Effector memory CD4-positive, alpha-beta T cell (primary cell): ENCODE measurements at regions not wholly inside any gene's neighbourhood (a gene's known extent, or its start where the extent isn't known, plus 50 kb on each side); places are given as distances from the start of the nearest gene placed in this dataset.

Experiments used
- DNase-seq, 3 donors: peaks; one replicate each; pipeline ENCODE4 v3.0.0-alpha.2; 2020
- H3K27ac ChIP-seq: 2 replicates; pipeline ENCODE4 v1.7.0; 2013; ENCODE audit warnings: mild to moderate bottlenecking, low read length, moderate library complexity; ENCODE audit not compliant: insufficient read depth, poor library complexity, severe bottlenecking
- H3K27me3 ChIP-seq: replicated peaks from 2 replicates; pipeline ENCODE4 v1.7.0; 2013; ENCODE audit warnings: mild to moderate bottlenecking, low read length; ENCODE audit not compliant: insufficient read depth, control insufficient read depth, poor library complexity, severe bottlenecking
- H3K36me3 ChIP-seq: 2 replicates; pipeline ENCODE4 v1.7.0; 2013; ENCODE audit warnings: mild to moderate bottlenecking, low read length, moderate library complexity; ENCODE audit not compliant: control insufficient read depth, insufficient read depth
- H3K4me1 ChIP-seq: 2 replicates; pipeline ENCODE4 v1.7.0; 2013; ENCODE audit warnings: low read length, mild to moderate bottlenecking; ENCODE audit not compliant: control insufficient read depth, insufficient read depth, poor library complexity, severe bottlenecking
- H3K4me3 ChIP-seq: 2 replicates; pipeline ENCODE4 v1.7.0; 2013; ENCODE audit warnings: low read length, low read depth, mild to moderate bottlenecking; ENCODE audit not compliant: insufficient read depth, poor library complexity, severe bottlenecking
- H3K9me3 ChIP-seq: 2 replicates; pipeline ENCODE4 v1.7.0; 2013; ENCODE audit warnings: mild to moderate bottlenecking, low read length, moderate library complexity; ENCODE audit not compliant: control insufficient read depth

DNA sequence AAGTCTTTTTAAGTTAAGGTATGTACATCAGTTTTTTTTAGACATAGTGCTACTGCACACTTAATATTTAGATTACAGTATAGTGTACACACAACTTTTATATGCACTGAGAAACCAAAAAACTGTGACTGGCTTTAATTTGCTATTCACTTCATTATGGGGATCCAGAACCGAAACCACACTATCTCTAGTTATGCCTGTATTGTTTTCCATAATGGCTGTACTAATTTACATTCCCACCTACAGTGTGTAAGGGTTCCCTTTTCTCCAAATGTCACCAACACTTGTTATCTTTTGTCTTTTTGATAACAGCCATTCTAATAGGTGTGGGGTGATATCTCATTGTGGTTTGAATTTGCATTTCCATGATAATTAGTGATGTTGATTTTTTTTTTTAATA lies 213.4 kb upstream of the CCDC150 start:
- H3K27ac ChIP-seq: no peak overlapping the region
- no peak overlapping the region for H3K4me3 ChIP-seq
- no peaks in the 10 kb centered on the region for H3K4me1 ChIP-seq
- H3K36me3 ChIP-seq: no peaks in the 10 kb centered on the region
- no peaks in the 10 kb centered on the region for H3K9me3 ChIP-seq
- H3K27me3 ChIP-seq: no peaks in the 10 kb centered on the region
- DNase-seq: no peak

DNA sequence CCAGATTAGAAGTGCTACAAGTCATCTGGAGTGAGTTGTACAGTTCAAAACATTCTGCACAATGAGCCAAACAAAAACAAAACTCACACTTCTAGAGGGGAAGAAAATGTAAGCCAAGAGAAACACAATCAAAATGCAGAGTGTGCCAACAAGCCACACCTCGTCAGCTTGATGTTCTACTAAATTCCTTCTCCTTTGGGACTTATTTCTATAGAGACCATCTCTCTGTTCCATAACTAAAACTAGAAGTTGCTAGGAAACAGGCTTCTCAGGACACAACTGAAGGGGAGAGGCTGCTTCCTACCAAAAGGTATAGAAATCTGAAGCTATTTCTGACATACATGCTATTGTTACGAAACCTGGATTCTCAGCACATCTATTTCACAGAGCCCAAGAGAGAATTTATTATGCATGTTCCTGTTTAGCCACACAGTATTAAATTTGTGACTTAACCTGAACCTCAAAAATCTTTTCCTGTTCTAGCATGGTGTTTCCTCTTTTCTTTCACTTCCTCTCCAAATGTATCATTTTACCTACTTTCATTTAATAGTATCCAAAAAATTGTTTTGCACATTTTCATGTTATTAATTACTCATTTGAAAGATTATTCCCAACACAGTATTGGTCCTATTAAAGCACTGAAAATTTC lies 211.4 kb upstream of the CCDC150 start:
- Histone ChIP-seq H3K9me3 (no peaks in the 10 kb centered on the region), H3K36me3 (no peaks in the 10 kb centered on the region), H3K4me3 (no peak overlapping the region), H3K27me3 (no peaks in the 10 kb centered on the region), H3K4me1 (no peaks in the 10 kb centered on the region), H3K27ac (no peak overlapping the region)
- no peak for DNase-seq

GRCh38 chr2:196431076-196431475 lies 208.4 kb upstream of the CCDC150 start:
- H3K27ac ChIP-seq: no peak overlapping the region
- no peak for DNase-seq
- H3K27me3 ChIP-seq: no peaks in the 10 kb centered on the region
- H3K36me3 ChIP-seq: no peaks in the 10 kb centered on the region
- no peaks in the 10 kb centered on the region for H3K4me1 ChIP-seq
- no peak overlapping the region for H3K4me3 ChIP-seq
- no peaks in the 10 kb centered on the region for H3K9me3 ChIP-seq

DNA sequence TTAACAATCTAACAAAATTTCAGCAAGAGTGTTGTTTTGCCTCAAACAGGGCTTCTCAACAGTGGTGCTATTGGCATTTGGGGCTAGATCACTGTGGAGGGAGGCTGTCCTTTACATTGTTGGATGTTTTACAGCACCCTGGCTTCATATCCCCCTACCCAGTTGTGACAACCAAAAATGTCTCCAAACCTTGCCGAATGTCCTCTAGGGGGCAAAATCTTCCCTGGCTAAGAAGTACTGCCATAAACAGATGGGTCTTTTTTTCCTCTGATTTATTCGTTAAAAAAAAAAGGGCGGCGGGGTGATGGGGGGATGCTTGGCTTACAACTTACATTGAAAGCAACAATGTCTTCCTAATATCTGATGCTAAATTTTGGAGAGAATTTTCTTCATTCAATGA lies 207.6 kb upstream of the CCDC150 start:
- no peaks in the 10 kb centered on the region for H3K36me3 ChIP-seq
- H3K4me1 ChIP-seq: no peaks in the 10 kb centered on the region
- no peaks in the 10 kb centered on the region for H3K9me3 ChIP-seq
- no peak overlapping the region for H3K27ac ChIP-seq
- no peaks in the 10 kb centered on the region for H3K27me3 ChIP-seq
- DNase-seq: no peak
- no peak overlapping the region for H3K4me3 ChIP-seq

- H3K27ac ChIP-seq: no peak overlapping the region
- H3K36me3 ChIP-seq: no peaks in the 10 kb centered on the region
Observed at GRCh38 chr2:196433116-196433515, 206.4 kb upstream of the CCDC150 start.

DNA sequence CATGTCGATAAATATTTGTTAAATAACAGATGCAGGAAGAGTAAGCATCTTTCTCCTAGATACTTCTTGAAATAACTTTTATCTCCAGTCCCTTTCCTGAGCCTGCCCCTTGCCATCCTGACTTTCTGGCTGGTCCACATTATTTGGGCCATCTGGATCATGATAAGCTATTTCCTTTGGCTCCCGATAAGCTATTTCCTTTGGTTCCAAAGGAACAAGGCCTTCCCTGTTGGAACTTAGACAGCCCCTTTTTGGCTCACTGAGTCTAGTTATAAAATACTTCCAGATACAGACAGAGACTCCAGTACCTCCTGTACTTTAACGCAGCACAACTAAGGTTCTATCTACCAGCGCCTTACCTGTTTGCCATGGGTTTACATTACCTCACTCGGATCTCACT lies 205.3 kb upstream of the CCDC150 start:
- Histone ChIP-seq H3K27ac (no peak overlapping the region), H3K27me3 (no peaks in the 10 kb centered on the region), H3K9me3 (no peaks in the 10 kb centered on the region), H3K4me1 (no peaks in the 10 kb centered on the region), H3K4me3 (no peak overlapping the region), H3K36me3 (no peaks in the 10 kb centered on the region)
- no peak for DNase-seq

More at GRCh38 chr2:196433116-196433515, 206.4 kb upstream of the CCDC150 start:
- H3K27me3 ChIP-seq: no peaks in the 10 kb centered on the region
- H3K4me3 ChIP-seq: no peak overlapping the region
- H3K9me3 ChIP-seq: no peaks in the 10 kb centered on the region
- H3K4me1 ChIP-seq: no peaks in the 10 kb centered on the region
- no peak for DNase-seq

DNA sequence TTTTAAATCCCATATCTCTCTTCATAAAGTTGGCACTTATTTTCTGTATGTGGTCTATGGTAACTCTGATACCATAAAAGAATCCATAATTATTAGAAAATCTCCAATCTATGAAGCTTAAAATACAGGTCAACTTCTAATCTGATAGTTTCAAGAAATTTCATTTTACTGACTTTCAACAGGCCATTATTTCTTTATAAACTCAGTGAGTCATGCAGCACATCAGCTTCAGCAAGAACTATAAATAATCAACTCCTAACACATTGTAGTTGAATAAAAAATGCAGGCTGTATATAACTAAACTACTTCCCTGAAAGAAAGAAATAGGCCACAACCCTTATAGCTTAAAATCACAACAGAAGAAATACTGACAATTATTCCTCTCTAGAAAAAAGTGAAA lies 204.3 kb upstream of the CCDC150 start:
- DNase-seq: no peak
- Histone ChIP-seq H3K27ac (no peak overlapping the region), H3K4me1 (no peaks in the 10 kb centered on the region), H3K9me3 (no peaks in the 10 kb centered on the region), H3K36me3 (no peaks in the 10 kb centered on the region), H3K27me3 (no peaks in the 10 kb centered on the region), H3K4me3 (no peak overlapping the region)

DNA sequence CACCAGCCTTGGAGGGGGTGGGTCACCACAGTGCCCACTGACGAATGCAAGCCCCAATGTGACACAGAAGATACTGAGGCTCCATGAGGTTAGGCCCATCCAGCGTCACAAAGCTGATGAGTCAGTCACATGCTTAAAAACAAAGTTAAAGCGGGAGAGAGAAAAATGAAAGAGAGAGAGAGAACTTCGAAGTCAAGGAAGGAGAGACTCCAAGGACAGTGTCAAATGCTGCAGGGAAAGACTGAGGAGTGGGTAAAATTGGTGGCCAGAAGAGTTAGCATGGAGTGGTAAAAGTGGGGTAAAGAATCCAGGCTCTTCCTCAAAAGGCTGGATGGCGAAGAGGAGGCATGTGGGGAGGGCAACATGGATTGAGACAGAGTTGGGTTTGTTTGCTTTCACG lies 201.9 kb upstream of the CCDC150 start:
- H3K27ac ChIP-seq: no peak overlapping the region
- H3K4me1 ChIP-seq: no peaks in the 10 kb centered on the region
- H3K27me3 ChIP-seq: no peaks in the 10 kb centered on the region
- no peak for DNase-seq
- no peaks in the 10 kb centered on the region for H3K36me3 ChIP-seq
- no peak overlapping the region for H3K4me3 ChIP-seq
- H3K9me3 ChIP-seq: no peaks in the 10 kb centered on the region

DNA sequence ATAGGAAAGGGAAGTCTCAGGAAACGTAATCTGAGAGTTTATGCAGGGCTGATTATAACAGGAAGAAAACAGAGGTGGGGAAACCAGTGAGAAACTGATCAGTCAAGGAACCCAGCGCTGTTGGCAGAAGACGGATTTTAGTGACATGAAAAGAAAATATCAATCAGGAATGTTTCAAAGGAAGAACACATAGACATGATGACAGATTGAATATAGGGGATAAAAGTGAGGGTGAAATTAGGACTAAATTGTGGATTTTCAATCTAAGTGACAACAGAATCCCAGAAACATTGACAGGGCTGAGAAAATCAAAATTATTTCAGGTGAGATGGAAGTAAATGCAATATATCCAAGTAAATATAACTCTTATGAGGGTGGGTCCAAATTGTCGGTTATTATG lies 199.8 kb upstream of the CCDC150 start:
- H3K9me3 ChIP-seq: no peaks in the 10 kb centered on the region
- DNase-seq: no peak
- H3K4me3 ChIP-seq: no peak overlapping the region
- H3K27ac ChIP-seq: no peak overlapping the region
- H3K27me3 ChIP-seq: no peaks in the 10 kb centered on the region
- no peaks in the 10 kb centered on the region for H3K4me1 ChIP-seq
- H3K36me3 ChIP-seq: no peaks in the 10 kb centered on the region

DNA sequence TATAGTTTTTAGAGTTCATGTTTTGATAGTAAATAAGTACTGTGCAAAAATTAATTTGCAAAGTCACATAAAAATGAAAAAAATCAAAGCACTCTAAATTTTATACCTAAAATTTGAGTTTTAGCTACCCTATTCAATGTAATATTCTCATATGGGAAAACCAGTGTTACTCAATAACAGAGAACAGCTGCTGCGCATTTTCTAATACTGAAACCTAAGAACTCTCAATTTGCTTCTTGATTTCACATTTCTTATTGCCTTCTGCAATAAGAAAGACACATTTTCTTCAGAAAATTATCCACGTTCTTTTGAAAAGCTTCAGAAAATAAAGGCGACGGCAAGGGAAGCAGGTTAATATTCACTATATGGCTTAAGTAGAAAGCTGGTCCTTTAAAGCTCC lies 199.1 kb upstream of the CCDC150 start:
- Histone ChIP-seq H3K9me3 (no peaks in the 10 kb centered on the region), H3K4me1 (no peaks in the 10 kb centered on the region), H3K27me3 (no peaks in the 10 kb centered on the region), H3K36me3 (no peaks in the 10 kb centered on the region), H3K4me3 (no peak overlapping the region), H3K27ac (no peak overlapping the region)
- DNase-seq: no peak
